A549 (cell line): ENCODE measurements at regions not wholly inside any gene's neighbourhood (a gene's known extent, or its start where the extent isn't known, plus 50 kb on each side); places are given as distances from the start of the nearest gene placed in this dataset.

ENCODE experiments used
- ATAC-seq, 2 experiments: fragments of 200-7000 bp in 1 of 2; fragments of >200 bp in 1 of 2; cut with Nextera tagmentation in 1 of 2; cut with Tn5 transposase in 1 of 2; 3 replicates each; pipeline versions ENCODE4 v1.8.0 to v1.9.1; 2018 to 2020; ENCODE audit warnings: mild to moderate bottlenecking in 1 of 2, moderate library complexity in 1 of 2
- CTCF ChIA-PET: fragments of 300-600 bp; sonication (Branson Sonifier 250); formaldehyde crosslinking; extraction: SDS; loops from one replicate; lab custom pipeline; 2021; ENCODE audit warnings: antibody characterized with exemption, inconsistent platforms; lab: Yijun Ruan, JAX
- POLR2A ChIA-PET: fragments of 350-600 bp; formaldehyde crosslinking; extraction: SDS; loops from one replicate; lab custom pipeline; 2021; ENCODE audit warnings: antibody characterized with exemption, inconsistent platforms; lab: Yijun Ruan, JAX
- DNase-seq, 2 experiments: peaks; one replicate each; pipeline versions ENCODE4 v3.0.0 to v3.0.0-alpha.2; 2011 to 2016; ENCODE audit warnings: low read depth in 1 of 2, low spot score in 1 of 2
- FAIRE-seq: peaks from 2 replicates; lab custom pipeline; 2011; peaks lifted over from hg19 to GRCh38; lab: Jason Lieb, UNC
- H3K27ac ChIP-seq, 2 experiments: fragments of >200 bp; sonication (Bioruptor Twin); formaldehyde crosslinking; 3 replicates each; pipeline ENCODE4 v1.5.1; 2016 to 2017
- H3K4me1 ChIP-seq: fragments of >200 bp; sonication (Bioruptor Twin); formaldehyde crosslinking; 3 replicates; pipeline ENCODE4 v1.6.1; 2016
- H3K4me2 ChIP-seq: fragments of >200 bp; sonication (Bioruptor Twin); formaldehyde crosslinking; 3 replicates; pipeline ENCODE4 v1.6.1; 2016
- H3K4me3 ChIP-seq: fragments of >200 bp; sonication (Bioruptor Twin); formaldehyde crosslinking; 3 replicates; pipeline ENCODE4 v1.5.1; 2016
- H3K9me3 ChIP-seq: fragments of >200 bp; sonication (Bioruptor Twin); formaldehyde crosslinking; 3 replicates; pipeline ENCODE4 v1.6.1; 2016
- ATOH8 ChIP-seq: fragments of 250-450 bp; sonication (Bioruptor Pico); IDR thresholded peaks from 2 replicates; pipeline ENCODE4 v1.5.0; 2020; ENCODE audit warnings: low read depth, mild to moderate bottlenecking, moderate library complexity
- BCL3 ChIP-seq: fragments of >200 bp; sonication (Bioruptor Twin); formaldehyde crosslinking; IDR thresholded peaks from 3 replicates; pipeline ENCODE4 v1.6.1; 2016
- CEBPB ChIP-seq, 2 experiments: fragments of >200 bp in 1 of 2; sonication (Bioruptor Twin) in 1 of 2; formaldehyde crosslinking in 1 of 2; IDR thresholded peaks; 2 replicates each; pipeline ENCODE4 v1.6.1; 2012 to 2016
- CTCF ChIP-seq: fragments of >200 bp; sonication (Bioruptor Twin); formaldehyde crosslinking; IDR thresholded peaks from 3 replicates; pipeline ENCODE4 v1.5.1; 2016
- ELK1 ChIP-seq: fragments of 150-350 bp; IDR thresholded peaks from 2 replicates; pipeline ENCODE4 v1.6.1; 2014; ENCODE audit warnings: low read depth, mild to moderate bottlenecking, low read length
- EP300 ChIP-seq, 2 experiments: fragments of >200 bp; sonication (Bioruptor Twin); formaldehyde crosslinking; IDR thresholded peaks; 2 replicates in 1 of 2; 3 replicates in 1 of 2; pipeline ENCODE4 v1.6.1; 2016 to 2017
- GATA3 ChIP-seq: IDR thresholded peaks from 2 replicates; pipeline ENCODE4 v1.6.1; 2012; ENCODE audit warnings: borderline replicate concordance
- HDAC2 ChIP-seq: fragments of 200-600 bp; sonication (generic); IDR thresholded peaks from 2 replicates; pipeline ENCODE4 v1.6.1; 2016
- HEYL ChIP-seq: fragments of 250-450 bp; sonication (Bioruptor Pico); IDR thresholded peaks from 2 replicates; pipeline ENCODE4 v1.8.0; 2021; ENCODE audit warnings: mild to moderate bottlenecking, moderate library complexity
- HOXA7 ChIP-seq: fragments of 250-450 bp; sonication (Bioruptor Pico); IDR thresholded peaks from 2 replicates; pipeline ENCODE4 v1.5.0; 2020; ENCODE audit warnings: mild to moderate bottlenecking, moderate library complexity
- HOXB5 ChIP-seq: fragments of 250-450 bp; sonication (Bioruptor Pico); IDR thresholded peaks from 2 replicates; pipeline ENCODE4 v1.5.0; 2020; ENCODE audit warnings: mild to moderate bottlenecking, moderate library complexity
- MAZ ChIP-seq: fragments of 150-350 bp; IDR thresholded peaks from 2 replicates; pipeline ENCODE4 v1.6.1; 2014; ENCODE audit warnings: antibody characterized with exemption, low read depth, low read length, borderline replicate concordance
- NFE2L2 ChIP-seq: fragments of 150-350 bp; conservative IDR thresholded peaks from 2 replicates; pipeline ENCODE4 v1.6.1; 2014; ENCODE audit warnings: low read length
- RCOR1 ChIP-seq: fragments of 150-350 bp; IDR thresholded peaks from 2 replicates; pipeline ENCODE4 v1.6.1; 2014; ENCODE audit warnings: antibody characterized with exemption, low read length, low read depth
- RFX5 ChIP-seq: fragments of 450-650 bp; IDR thresholded peaks from 2 replicates; pipeline ENCODE4 v1.7.1; 2014; ENCODE audit warnings: antibody characterized with exemption, mild to moderate bottlenecking, moderate library complexity
- RNF2 ChIP-seq: fragments of 200-600 bp; sonication (generic); IDR thresholded peaks from 2 replicates; pipeline ENCODE4 v1.6.1; 2016; ENCODE audit warnings: low read depth, mild to moderate bottlenecking, antibody characterized with exemption, moderate library complexity, borderline replicate concordance
- SREBF2 ChIP-seq: fragments of 450-650 bp; IDR thresholded peaks from 2 replicates; pipeline ENCODE4 v1.6.1; 2014; ENCODE audit warnings: mild to moderate bottlenecking, moderate library complexity
- USF2 ChIP-seq: fragments of 450-650 bp; IDR thresholded peaks from 2 replicates; pipeline ENCODE4 v1.6.1; 2014; ENCODE audit warnings: antibody characterized with exemption
- ZFP36 ChIP-seq: fragments of 450-650 bp; IDR thresholded peaks from 2 replicates; pipeline ENCODE4 v1.6.1; 2014; ENCODE audit warnings: borderline replicate concordance; ENCODE audit not compliant: partially characterized antibody
- ZNF302 ChIP-seq: fragments of 250-450 bp; sonication (Bioruptor Pico); IDR thresholded peaks from 2 replicates; pipeline ENCODE4 v1.9.0; 2021; ENCODE audit warnings: inconsistent platforms, mild to moderate bottlenecking, moderate library complexity

GRCh38 chrX:112967341-112967740 lies 126.7 kb upstream of the AMOT start (continued):
- TF ChIP-seq BCL3 = no peak

- no peak for ATAC-seq
- CTCF ChIA-PET = no interaction called here
These were observed 121.3 kb upstream of the AMOT start for GRCh38 chrX:112961981-112962380.

More at GRCh38 chrX:112961981-112962380, 121.3 kb upstream of the AMOT start:
- Histone ChIP-seq H3K4me1 (no peaks in the 10 kb centered on the region), H3K4me3 (no peak overlapping the region), H3K4me2 (no peak overlapping the region), H3K27ac (no peak overlapping the region), H3K9me3 (no peaks in the 10 kb centered on the region)
- no peak for FAIRE-seq
- POLR2A ChIA-PET = no interaction called here
- TF ChIP-seq HOXB5 = no peak
- no peak for TF ChIP-seq ELK1
- TF ChIP-seq RCOR1 = no peak
- TF ChIP-seq GATA3 = no peak
- TF ChIP-seq ATOH8 (CRISPR knock-in tag) = no peak
- TF ChIP-seq NFE2L2 = no peak
- TF ChIP-seq HEYL = no peak
- no peak for TF ChIP-seq USF2
- TF ChIP-seq BCL3 = no peak
- no peak for TF ChIP-seq ZNF302 (CRISPR knock-in tag)
- no peak for TF ChIP-seq EP300 (IDR thresholded peaks at IDR 0.05)
- no peak for TF ChIP-seq CTCF
- TF ChIP-seq HOXA7 = no peak
- no peak for TF ChIP-seq SREBF2
- no peak for TF ChIP-seq CEBPB (IDR thresholded peaks at IDR 0.05)
- no peak for TF ChIP-seq ZFP36
- no peak for TF ChIP-seq RNF2
- TF ChIP-seq MAZ = no peak
- TF ChIP-seq RFX5 = no peak
- no peak for TF ChIP-seq HDAC2
- no peak for DNase-seq
